ENCODE measurements at regions not wholly inside any gene's neighbourhood (a gene's known extent, or its start where the extent isn't known, plus 50 kb on each side); places are given as distances from the start of the nearest gene placed in this dataset.
"Not testable (repeated sequence)": the region's sequence is repeated elsewhere in the genome, so short reads cannot be mapped to it uniquely, and the experiment has no call there.

GRCh38 chr11:37246092-37246491 is 648.1 kb upstream of the RAG2 start:
- TF ChIP-seq HDGF (IDR thresholded peaks at IDR 0.05; ENCODE audit: borderline replicate concordance); ELF4 (IDR thresholded peaks at IDR 0.05); FOXA1 (IDR thresholded peaks at IDR 0.05); SP1 (IDR thresholded peaks at IDR 0.05); BHLHE40 (IDR thresholded peaks at IDR 0.05; ENCODE audit: borderline replicate concordance); FOXK2 (IDR thresholded peaks at IDR 0.05): not testable (repeated sequence)
